ENCODE measurements at regions not wholly inside any gene's neighbourhood (a gene's known extent, or its start where the extent isn't known, plus 50 kb on each side); places are given as distances from the start of the nearest gene placed in this dataset.

- ChIA-PET CTCF (ENCODE audit: low intra/inter-chr PET ratio) (no interaction called here), POLR2A (no interaction called here)
- Histone ChIP-seq H3K4me3 (no peak overlapping the region), H3K9ac (ENCODE audit: insufficient read depth in 1 of 2, low read depth in 2 of 2, low read length in 2 of 2) (no peak overlapping the region), H3K27me3 (ENCODE audit: control insufficient read depth in 2 of 2, insufficient read depth in 2 of 2, low read length in 2 of 2) (no peaks in the 10 kb centered on the region), H3K9me3 (replicated peaks; ENCODE audit: control insufficient read depth, insufficient read depth, low read depth, low read length) (no peaks in the 10 kb centered on the region), H3K4me1 (replicated peaks in 1 of 2; ENCODE audit: control insufficient read depth in 2 of 2, insufficient read depth in 2 of 2, low read length in 2 of 2) (no peaks in the 10 kb centered on the region), H3K36me3 (ENCODE audit: control insufficient read depth, insufficient read depth, low read length) (no peaks in the 10 kb centered on the region), H3K79me2 (ENCODE audit: control insufficient read depth, insufficient read depth, low read length) (no peaks in the 10 kb centered on the region), H4K20me1 (replicated peaks; ENCODE audit: control insufficient read depth, insufficient read depth, low read length) (no peaks in the 10 kb centered on the region), H3K27ac (ENCODE audit: extremely low read depth, low read depth, low read length) (no peak overlapping the region), H3K4me2 (ENCODE audit: insufficient read depth, low read length) (no peak overlapping the region), H3K9me1 (ENCODE audit: control insufficient read depth, insufficient read depth, low read length) (no peaks in the 10 kb centered on the region), H2AFZ (ENCODE audit: low read depth, low read length) (no peak overlapping the region)
- TF ChIP-seq CUX1 (CRISPR knock-in tag; IDR thresholded peaks at IDR 0.05), result no peak
- WGBS (ENCODE audit: insufficient coverage, low coverage, missing lambda C conversion rate), result 0% methylated on average over 1 of the region's 1 CpG
- no TSS peak for BruUV-seq (replicated peaks)
- ATAC-seq (no peak), DNase-seq (ENCODE audit: extremely low read depth in 1 of 4, low spot score in 3 of 4) (no peak), FAIRE-seq (no peak)
- intact Hi-C loops (cut with micrococcal nuclease) (no loop called here), in situ Hi-C loops (cut with MboI) (no loop called here)
Measured at GRCh38 chr3:162217647-162218046, 721.0 kb downstream of the OTOL1 start.
